Colonic mucosa (tissue), 4 donors: ENCODE measurements at regions not wholly inside any gene's neighbourhood (a gene's known extent, or its start where the extent isn't known, plus 50 kb on each side); places are given as distances from the start of the nearest gene placed in this dataset.

ENCODE experiments used
- DNase-seq: peaks from one replicate; pipeline ENCODE4 v3.0.0-alpha.2; 2020
- H3K27ac ChIP-seq: fragments of 200-600 bp; one replicate; pipeline ENCODE4 v1.8.0; 2021
- H3K27me3 ChIP-seq: fragments of 200-600 bp; one replicate; pipeline ENCODE4 v1.8.0; 2021
- H3K36me3 ChIP-seq: fragments of 200-600 bp; one replicate; pipeline ENCODE4 v1.8.0; 2021
- H3K4me1 ChIP-seq: fragments of 200-600 bp; one replicate; pipeline ENCODE4 v1.8.0; 2021; ENCODE audit warnings: mild to moderate bottlenecking
- H3K4me3 ChIP-seq: fragments of 200-600 bp; one replicate; pipeline ENCODE4 v1.8.0; 2021
- H3K9ac ChIP-seq, 2 donors: one replicate each; pipeline ENCODE4 v1.7.0; 2013; ENCODE audit warnings: control low read depth in 2 of 2, low read depth in 2 of 2, low read length in 2 of 2
- H3K9me3 ChIP-seq: fragments of 200-600 bp; one replicate; pipeline ENCODE4 v1.8.0; 2021
- intact Hi-C: fragments of 100-400 bp; cut with DNase I; formaldehyde crosslinking; loops from one replicate; pipeline ENCODE4 v1.14.1; 2022
- TF ChIP-seq, protein P1 (sequence below): fragments of 200-600 bp; IDR thresholded peaks from one replicate; pipeline ENCODE4 v1.8.0; 2022; ENCODE audit warnings: antibody characterized with exemption, mild to moderate bottlenecking
- donor health status: healthy.
- donor health status: DM: no; HTN: no; CAD: no.
- donor health status: DM: no; HTN: no; CAD: no.

DNA sequence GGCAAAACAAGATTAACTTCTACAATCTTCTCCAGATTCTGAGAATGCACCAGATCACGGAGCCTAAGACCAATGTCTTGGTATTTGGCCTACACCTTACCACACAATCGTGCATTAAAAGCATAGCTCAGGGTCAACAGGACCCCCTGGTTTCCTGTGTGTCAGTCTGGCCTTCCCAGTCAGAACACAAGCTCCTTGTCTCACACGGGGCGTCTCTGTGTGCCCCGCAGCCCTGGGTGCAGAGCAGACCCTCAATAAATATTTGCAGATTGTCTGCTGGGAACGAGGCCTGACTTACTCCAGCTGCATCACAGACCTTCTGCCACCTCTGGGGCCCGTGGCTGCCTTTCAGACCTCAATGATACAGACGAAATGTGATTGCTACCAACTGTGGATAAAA, 82.5 kb upstream of the CTNNB1 start:
- H3K9ac ChIP-seq: no peak overlapping the region
- no peaks in the 10 kb centered on the region for H3K9me3 ChIP-seq
- H3K27ac ChIP-seq: peak overlapping the region; percentile 49
- no peak for DNase-seq
- peaks cover 3% of the 10 kb centered on the region for H3K4me1 ChIP-seq
- no peak overlapping the region for H3K4me3 ChIP-seq
- H3K36me3 ChIP-seq: no peaks in the 10 kb centered on the region
- intact Hi-C loops: no loop called here
- no peaks in the 10 kb centered on the region for H3K27me3 ChIP-seq
- TF ChIP-seq, protein P1, sequence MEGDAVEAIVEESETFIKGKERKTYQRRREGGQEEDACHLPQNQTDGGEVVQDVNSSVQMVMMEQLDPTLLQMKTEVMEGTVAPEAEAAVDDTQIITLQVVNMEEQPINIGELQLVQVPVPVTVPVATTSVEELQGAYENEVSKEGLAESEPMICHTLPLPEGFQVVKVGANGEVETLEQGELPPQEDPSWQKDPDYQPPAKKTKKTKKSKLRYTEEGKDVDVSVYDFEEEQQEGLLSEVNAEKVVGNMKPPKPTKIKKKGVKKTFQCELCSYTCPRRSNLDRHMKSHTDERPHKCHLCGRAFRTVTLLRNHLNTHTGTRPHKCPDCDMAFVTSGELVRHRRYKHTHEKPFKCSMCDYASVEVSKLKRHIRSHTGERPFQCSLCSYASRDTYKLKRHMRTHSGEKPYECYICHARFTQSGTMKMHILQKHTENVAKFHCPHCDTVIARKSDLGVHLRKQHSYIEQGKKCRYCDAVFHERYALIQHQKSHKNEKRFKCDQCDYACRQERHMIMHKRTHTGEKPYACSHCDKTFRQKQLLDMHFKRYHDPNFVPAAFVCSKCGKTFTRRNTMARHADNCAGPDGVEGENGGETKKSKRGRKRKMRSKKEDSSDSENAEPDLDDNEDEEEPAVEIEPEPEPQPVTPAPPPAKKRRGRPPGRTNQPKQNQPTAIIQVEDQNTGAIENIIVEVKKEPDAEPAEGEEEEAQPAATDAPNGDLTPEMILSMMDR: no peak

DNA sequence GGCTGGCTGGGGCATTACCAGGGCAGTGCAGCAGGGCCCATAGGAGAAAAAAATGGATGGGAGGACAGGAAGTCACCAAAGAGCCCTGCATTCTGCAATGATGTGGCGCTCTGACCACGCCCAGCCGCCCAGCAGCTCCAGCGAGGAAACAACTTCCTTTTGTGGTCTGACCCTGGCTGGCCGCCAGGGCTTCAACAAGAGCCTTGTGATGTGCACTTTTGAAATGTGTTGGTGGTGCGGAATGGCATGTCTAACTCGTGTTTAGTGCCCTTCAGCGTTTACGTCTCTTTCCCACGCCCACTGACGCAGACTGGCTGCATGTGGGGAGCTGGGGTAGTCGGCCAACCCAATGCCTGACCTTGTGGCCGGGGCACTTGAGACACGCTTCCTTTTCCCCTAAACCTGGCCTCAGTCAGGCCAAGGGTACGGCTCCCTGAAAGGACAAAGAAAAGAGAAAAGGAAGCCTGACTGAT, 81.9 kb upstream of the CTNNB1 start:
- TF ChIP-seq, protein P1: no peak
- Histone ChIP-seq H3K4me3 (no peak overlapping the region), H3K27me3 (no peaks in the 10 kb centered on the region), H3K9ac (no peak overlapping the region), H3K36me3 (no peaks in the 10 kb centered on the region), H3K9me3 (no peaks in the 10 kb centered on the region), H3K27ac (peak overlapping the region; percentile 62), H3K4me1 (peaks cover 3% of the 10 kb centered on the region)
- intact Hi-C loops: no loop called here
- peak; percentile 93 for DNase-seq

DNA sequence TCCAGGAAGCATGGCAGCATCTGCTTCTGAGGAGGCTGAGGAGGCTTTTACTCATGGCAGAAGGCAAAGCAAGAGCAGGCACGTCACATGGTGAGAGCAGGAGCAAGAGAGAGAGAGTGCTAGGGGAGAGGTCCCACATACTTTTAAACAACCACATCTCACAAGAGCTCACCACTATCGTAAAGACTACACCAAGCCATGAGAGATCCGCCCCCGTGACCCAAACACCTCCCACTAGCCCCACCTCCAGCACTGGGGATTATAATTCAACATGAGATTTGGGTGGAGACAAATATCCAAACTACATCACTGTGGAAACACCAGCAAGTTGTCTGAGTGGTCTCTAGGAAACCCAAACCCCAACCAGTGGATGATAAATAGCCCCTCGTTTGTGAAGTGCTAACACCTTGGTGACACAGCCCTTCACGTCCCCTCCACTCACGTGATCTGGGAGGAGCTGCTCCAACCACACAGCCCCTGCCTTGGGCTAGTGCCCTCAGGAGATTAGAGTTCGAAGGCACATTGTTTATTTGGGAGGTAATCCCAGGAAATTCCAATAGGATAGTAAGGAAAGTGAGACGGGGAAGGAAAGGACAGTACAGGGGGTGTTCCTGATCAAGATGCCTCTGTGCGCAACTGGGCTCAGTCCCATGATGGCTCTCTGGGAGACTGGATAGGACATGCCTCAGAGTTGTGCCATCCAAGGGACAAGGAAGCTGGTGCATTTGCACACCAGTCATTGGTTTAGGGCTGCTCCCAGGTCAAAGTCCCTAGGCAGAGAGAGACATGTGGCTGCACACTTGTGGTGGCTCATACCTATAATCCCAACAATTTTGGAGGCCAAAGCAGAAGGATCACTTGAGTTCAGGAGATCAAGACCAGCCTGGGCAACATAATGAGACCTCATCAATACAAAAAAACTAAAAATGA, 80.6 kb upstream of the CTNNB1 start:
- intact Hi-C loops: no loop called here
- TF ChIP-seq, protein P1: no peak
- peak; percentile 72 for DNase-seq
- Histone ChIP-seq H3K9ac (no peak overlapping the region), H3K4me1 (peaks cover 3% of the 10 kb centered on the region), H3K36me3 (no peaks in the 10 kb centered on the region), H3K27me3 (no peaks in the 10 kb centered on the region), H3K27ac (no peak overlapping the region), H3K9me3 (no peaks in the 10 kb centered on the region), H3K4me3 (no peak overlapping the region)

DNA sequence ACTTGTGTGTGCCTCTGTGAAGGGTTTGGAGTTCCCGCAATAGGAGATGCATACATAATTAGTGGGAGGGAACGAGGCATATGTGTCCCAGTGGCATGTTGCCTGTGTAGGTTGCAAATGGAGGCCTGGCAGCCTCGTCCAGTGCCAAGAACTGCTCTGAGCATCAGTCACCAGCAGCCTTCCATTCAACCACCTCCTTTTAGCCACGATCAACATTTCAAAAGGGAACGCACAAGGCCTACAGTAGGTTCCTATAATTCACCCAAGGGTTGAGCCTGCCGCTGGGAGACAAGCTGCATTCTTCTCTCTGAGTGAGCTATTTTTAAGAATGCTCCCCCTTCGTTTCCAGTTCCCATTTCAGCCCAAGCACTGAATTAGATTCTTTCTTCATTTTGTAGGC, 78.8 kb upstream of the CTNNB1 start:
- Histone ChIP-seq H3K36me3 (no peaks in the 10 kb centered on the region), H3K9ac (no peak overlapping the region), H3K9me3 (no peaks in the 10 kb centered on the region), H3K4me1 (peaks cover 3% of the 10 kb centered on the region), H3K4me3 (no peak overlapping the region), H3K27ac (no peak overlapping the region), H3K27me3 (no peaks in the 10 kb centered on the region)
- intact Hi-C loops: no loop called here
- TF ChIP-seq, protein P1: no peak
- no peak for DNase-seq

DNA sequence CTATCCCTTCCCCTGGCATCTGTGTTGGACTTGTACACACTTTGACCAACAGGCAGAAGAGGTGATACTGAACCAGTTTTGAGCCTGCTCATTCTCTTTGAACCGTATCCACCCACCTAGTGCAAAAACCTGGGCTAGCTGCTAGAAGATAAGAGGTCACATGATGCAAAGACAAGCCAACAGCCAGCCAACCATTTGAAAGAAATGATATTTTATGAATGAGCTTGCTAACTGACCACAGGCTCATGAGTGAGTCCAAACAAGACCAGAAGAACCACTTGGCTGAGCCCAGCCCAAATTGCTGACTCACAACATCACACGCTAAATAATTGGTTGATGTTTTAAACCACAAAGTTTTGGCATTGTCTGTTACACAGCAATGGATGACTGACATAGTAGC, 74.0 kb upstream of the CTNNB1 start:
- intact Hi-C loops: no loop called here
- Histone ChIP-seq H3K27me3 (no peaks in the 10 kb centered on the region), H3K4me3 (no peak overlapping the region), H3K36me3 (no peaks in the 10 kb centered on the region), H3K9ac (no peak overlapping the region), H3K27ac (no peak overlapping the region), H3K9me3 (no peaks in the 10 kb centered on the region), H3K4me1 (no peaks in the 10 kb centered on the region)
- DNase-seq: no peak
- TF ChIP-seq, protein P1: no peak
